Activated gamma-delta T cell treated with anti-CD3 and anti-CD28 coated beads, Interleukin-2, amount 50 U/mL, for 16 hours (primary cell): ENCODE measurements at regions not wholly inside any gene's neighbourhood (a gene's known extent, or its start where the extent isn't known, plus 50 kb on each side); places are given as distances from the start of the nearest gene placed in this dataset.
"Not testable (repeated sequence)": the region's sequence is repeated elsewhere in the genome, so short reads cannot be mapped to it uniquely, and the experiment has no call there.

ENCODE experiments used
- DNase-seq: peaks from one replicate; pipeline ENCODE4 v3.0.0-alpha.2; 2020; ENCODE audit warnings: low read depth

- no peak for DNase-seq
Measured at GRCh38 chr2:129912871-129913694, 66.4 kb upstream of the RAB6C start.

- no peak for DNase-seq
Measured at GRCh38 chr2:129913695-129914495, 65.6 kb upstream of the RAB6C start.

GRCh38 chr2:129914538-129915302 is 64.7 kb upstream of the RAB6C start:
- no peak for DNase-seq

DNA sequence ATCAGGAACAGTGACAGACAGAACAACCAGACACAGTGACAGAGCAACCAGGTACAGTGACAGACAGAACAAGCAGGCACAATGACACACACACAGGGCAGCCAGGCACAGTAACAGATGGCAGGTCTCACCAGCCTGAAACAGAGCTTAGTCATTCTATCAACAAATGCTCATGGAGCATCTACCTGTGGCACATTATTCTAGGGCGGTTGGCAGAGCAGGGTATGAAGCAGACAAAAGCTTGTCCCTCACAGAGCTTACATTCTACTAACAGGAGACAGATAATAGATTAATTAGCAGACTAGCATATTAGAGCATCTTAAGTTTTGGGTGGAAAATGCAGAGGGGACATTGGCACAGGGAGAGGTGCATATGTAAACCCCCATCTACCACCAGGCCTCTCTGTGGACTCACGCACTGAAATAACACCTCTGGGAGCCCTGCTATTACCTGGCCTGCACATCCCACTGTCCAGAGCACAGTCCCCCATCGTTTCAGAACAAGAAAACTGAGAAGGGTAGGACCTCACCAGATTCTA is 64.1 kb upstream of the RAB6C start:
- no peak for DNase-seq

- DNase-seq: no peak
Measured at GRCh38 chr2:129918604-129919003, 60.9 kb upstream of the RAB6C start.

DNA sequence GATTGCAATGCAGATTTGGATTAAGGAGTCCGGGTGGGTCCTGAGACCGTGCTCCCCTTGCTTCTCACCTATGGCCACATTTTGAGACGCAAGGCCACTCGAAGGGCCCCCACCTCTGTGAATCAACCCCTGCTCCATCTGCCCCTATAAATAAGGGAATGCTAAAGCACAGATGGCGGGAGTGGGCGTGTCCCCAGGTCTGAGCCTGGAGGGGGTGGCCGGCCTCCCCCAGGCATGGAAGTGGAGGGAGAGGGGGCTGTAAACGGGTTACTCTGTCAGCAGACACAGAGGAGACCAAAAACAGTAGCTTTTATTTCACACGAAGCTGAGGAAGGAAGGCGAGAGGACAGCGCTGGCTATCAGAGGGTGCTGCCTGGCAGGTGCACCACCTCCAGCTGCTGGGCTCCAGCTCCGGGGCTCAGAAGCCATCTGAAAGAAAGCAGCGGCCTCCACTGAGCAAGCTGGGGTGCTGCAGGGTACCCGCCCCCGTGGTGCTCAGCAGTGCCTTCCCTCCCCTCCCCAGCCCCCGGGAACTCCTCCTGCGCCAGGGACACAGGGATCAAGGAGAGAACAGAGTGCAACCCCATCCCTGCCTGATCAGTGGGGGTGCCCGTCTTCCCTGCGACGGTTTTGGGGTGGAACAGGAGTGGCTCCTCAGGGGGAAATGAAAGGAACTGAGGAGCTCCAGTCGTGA is 56.7 kb upstream of the RAB6C start:
- DNase-seq: no peak

DNA sequence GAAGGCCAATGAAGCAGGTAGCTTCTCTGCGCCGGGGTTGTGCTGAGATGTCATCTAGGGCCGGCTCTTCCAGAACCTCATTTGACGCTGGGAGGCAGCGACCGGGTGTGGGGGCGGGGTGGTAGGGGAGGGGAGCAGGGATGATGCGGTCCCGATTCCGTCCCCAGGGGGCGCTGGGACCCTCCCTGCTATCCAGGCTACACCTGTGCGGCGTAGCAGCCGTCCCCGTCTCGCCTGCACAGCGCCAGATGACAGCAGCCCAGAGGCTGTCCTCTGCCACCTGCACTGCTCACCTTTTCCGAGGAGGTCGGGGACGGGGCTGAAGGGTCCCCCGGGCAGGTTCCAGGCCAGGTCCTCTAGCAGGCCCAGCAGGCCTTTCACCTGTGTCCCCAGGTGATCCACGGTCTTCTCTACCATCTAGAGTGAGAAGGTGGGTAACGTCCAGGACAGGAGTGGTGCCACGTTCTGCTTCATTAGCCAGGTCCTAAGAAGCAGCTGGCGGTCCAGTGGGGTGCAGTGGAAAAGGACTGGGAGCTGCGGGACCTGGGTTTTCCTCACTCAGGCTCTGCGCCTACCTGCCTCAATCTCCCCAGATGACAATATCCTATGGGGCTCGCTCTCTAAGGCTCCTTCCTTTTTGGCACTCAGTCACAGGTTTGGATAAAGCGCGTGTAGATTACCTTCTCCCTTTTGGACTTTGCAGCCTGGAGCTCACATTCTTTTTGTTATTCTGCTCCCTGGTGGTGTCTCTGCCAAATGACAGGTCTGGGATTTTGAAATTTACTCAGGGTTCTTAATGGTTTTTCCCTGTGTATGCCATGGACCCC is 56.0 kb upstream of the RAB6C start:
- DNase-seq: no peak

GRCh38 chr2:129924115-129924514 is 55.4 kb upstream of the RAB6C start:
- not testable (repeated sequence) for DNase-seq

DNA sequence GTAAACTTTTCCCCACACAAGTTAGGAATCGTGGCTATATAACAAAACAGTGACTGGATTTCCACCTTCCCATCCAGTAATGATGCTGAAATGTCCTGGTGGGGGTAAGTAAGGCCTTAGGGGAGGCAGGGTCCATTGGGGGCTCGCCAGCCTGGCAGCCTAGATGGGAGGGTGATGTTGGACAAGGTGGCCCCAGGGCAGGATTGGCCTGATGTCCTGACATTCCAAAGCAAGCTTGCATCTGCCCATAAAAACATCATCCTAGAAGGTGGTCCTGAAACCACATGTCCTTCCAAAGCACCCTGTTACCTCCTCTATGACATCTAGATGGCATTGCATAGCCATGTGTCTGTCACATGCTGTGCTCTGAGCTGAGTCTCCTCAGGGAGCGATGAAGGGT is 54.1 kb upstream of the RAB6C start:
- DNase-seq: no peak

DNA sequence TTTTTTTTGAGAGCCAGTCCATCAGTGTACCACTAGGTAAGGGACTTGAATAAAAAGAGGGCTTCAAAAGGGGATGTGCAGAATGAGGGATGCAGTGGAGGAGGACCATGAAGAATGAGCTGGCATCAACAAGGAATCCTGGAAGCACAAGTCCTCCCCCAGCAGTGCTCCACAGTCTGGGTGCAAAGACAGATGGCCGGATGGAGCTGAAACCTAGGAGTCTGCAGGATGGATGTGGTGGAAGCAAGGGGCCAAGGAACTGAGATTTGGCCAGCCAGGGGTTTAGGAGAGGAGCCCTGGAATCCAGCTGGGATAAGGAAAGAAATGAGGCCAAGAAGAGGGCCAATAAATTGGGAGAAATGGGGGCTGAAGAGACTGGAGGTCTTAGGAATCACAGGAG is 51.8 kb upstream of the RAB6C start:
- no peak for DNase-seq

GRCh38 chr2:129929321-129930290 is 49.9 kb upstream of the RAB6C start:
- no peak for DNase-seq
